H1 (cell line): ENCODE measurements at regions not wholly inside any gene's neighbourhood (a gene's known extent, or its start where the extent isn't known, plus 50 kb on each side); places are given as distances from the start of the nearest gene placed in this dataset.
"Not testable (repeated sequence)": the region's sequence is repeated elsewhere in the genome, so short reads cannot be mapped to it uniquely, and the experiment has no call there.

ENCODE experiments used
- CTCF ChIA-PET: fragments of 300-600 bp; sonication (Branson Sonifier 250); formaldehyde crosslinking; loops from one replicate; lab custom pipeline; 2021; ENCODE audit not compliant: partially characterized antibody; lab: Charles Lee
- POLR2A ChIA-PET: fragments of 300-600 bp; sonication (Branson Sonifier 250); formaldehyde crosslinking; loops from one replicate; lab custom pipeline; 2021; ENCODE audit warnings: inconsistent platforms; ENCODE audit not compliant: partially characterized antibody; lab: Charles Lee
- DNase-seq, 2 experiments: peaks; one replicate each; pipeline versions ENCODE4 v3.0.0 to v3.0.0-alpha.2; 2010 to 2022; ENCODE audit warnings: low spot score in 2 of 2, low read depth in 1 of 2, mixed read lengths in 1 of 2
- FAIRE-seq: peaks from 2 replicates; lab custom pipeline; 2011; peaks lifted over from hg19 to GRCh38; lab: Jason Lieb, UNC
- H2AFZ ChIP-seq: 2 replicates; pipeline ENCODE4 v1.8.1; 2012; ENCODE audit warnings: low read length, inconsistent platforms
- H2AK5ac ChIP-seq: 2 replicates; pipeline ENCODE4 v1.6.1; 2013; ENCODE audit warnings: low read depth, low read length
- H2BK120ac ChIP-seq: replicated peaks from 2 replicates; pipeline ENCODE3; 2013; ENCODE audit warnings: low read depth, low read length, inconsistent platforms
- H2BK12ac ChIP-seq: 2 replicates; pipeline ENCODE4 v1.6.1; 2013; ENCODE audit warnings: low read depth, low read length
- H2BK15ac ChIP-seq: 2 replicates; pipeline ENCODE4 v1.6.1; 2013; ENCODE audit warnings: low read length
- H2BK20ac ChIP-seq: 2 replicates; pipeline ENCODE4 v1.6.1; 2013; ENCODE audit warnings: low read length
- H2BK5ac ChIP-seq: 2 replicates; pipeline ENCODE4 v1.6.1; 2013; ENCODE audit warnings: low read depth, low read length
- H3K14ac ChIP-seq: 2 replicates; pipeline ENCODE4 v1.6.1; 2013; ENCODE audit warnings: inconsistent platforms; ENCODE audit not compliant: insufficient read length
- H3K18ac ChIP-seq: 2 replicates; pipeline ENCODE4 v1.6.1; 2013; ENCODE audit warnings: low read length; ENCODE audit errors: extremely low read depth
- H3K23ac ChIP-seq: 2 replicates; pipeline ENCODE4 v1.6.1; 2013; ENCODE audit warnings: inconsistent platforms; ENCODE audit not compliant: insufficient read length
- H3K23me2 ChIP-seq: 2 replicates; pipeline ENCODE4 v1.6.1; 2013; ENCODE audit warnings: low read depth, low read length
- H3K27ac ChIP-seq: 2 replicates; pipeline ENCODE4 v1.6.1; 2011; ENCODE audit warnings: low read depth, low read length, inconsistent platforms
- H3K27me3 ChIP-seq, 4 experiments: replicated peaks in 1 of 4; 1 replicate in 1 of 4; 2 replicates in 3 of 4; pipeline versions ENCODE4 v1.6.1 to v1.8.1; 2011 to 2013; ENCODE audit warnings: low read length in 3 of 4, mild to moderate bottlenecking in 3 of 4, inconsistent platforms in 2 of 4, mixed read lengths in 2 of 4, moderate library complexity in 1 of 4; ENCODE audit not compliant: control insufficient read depth in 3 of 4, insufficient read depth in 3 of 4; ENCODE audit errors: extremely low read depth in 1 of 4
- H3K36me3 ChIP-seq, 4 experiments: 2 replicates each; pipeline versions ENCODE4 v1.6.1 to v1.8.1; 2011 to 2013; ENCODE audit warnings: mild to moderate bottlenecking in 4 of 4, low read length in 3 of 4, moderate library complexity in 2 of 4, control low read depth in 1 of 4, inconsistent platforms in 1 of 4; ENCODE audit not compliant: insufficient read depth in 4 of 4, control insufficient read depth in 2 of 4
- H3K4ac ChIP-seq: replicated peaks from 2 replicates; pipeline ENCODE3; 2013; ENCODE audit warnings: low read length, low read depth, mixed read lengths, inconsistent platforms; ENCODE audit not compliant: insufficient read length
- H3K4me1 ChIP-seq, 4 experiments: replicated peaks in 1 of 4; 1 replicate in 1 of 4; 2 replicates in 3 of 4; pipeline versions ENCODE4 v1.6.1 to v1.8.1; 2011 to 2013; ENCODE audit warnings: low read length in 3 of 4, inconsistent platforms in 2 of 4, mixed read lengths in 1 of 4; ENCODE audit not compliant: insufficient read depth in 4 of 4, control insufficient read depth in 3 of 4
- H3K4me2 ChIP-seq, 2 experiments: 2 replicates each; pipeline versions ENCODE4 v1.6.1 to v1.8.1; 2011 to 2013; ENCODE audit warnings: low read depth in 2 of 2, low read length in 2 of 2, control low read depth in 1 of 2, inconsistent platforms in 1 of 2, mild to moderate bottlenecking in 1 of 2; ENCODE audit not compliant: insufficient read depth in 1 of 2
- H3K4me3 ChIP-seq, 4 experiments: fragments of 200-600, 300-600 bp in 1 of 4; sonication (generic), shearing (Covaris generic), sonication (Bioruptor Twin) in 1 of 4; 2 replicates each; pipeline versions ENCODE4 v1.5.1 to v1.8.1; 2011 to 2016; ENCODE audit warnings: low read length in 4 of 4, low read depth in 3 of 4, control low read depth in 2 of 4, inconsistent platforms in 2 of 4, mild to moderate bottlenecking in 2 of 4, mixed read lengths in 1 of 4, moderate library complexity in 1 of 4; ENCODE audit not compliant: insufficient read depth in 2 of 4; ENCODE audit errors: extremely low read depth in 1 of 4
- H3K56ac ChIP-seq: replicated peaks from 2 replicates; pipeline ENCODE3; 2013; ENCODE audit warnings: low read depth, mild to moderate bottlenecking, mixed read lengths, low read length, inconsistent platforms; ENCODE audit not compliant: insufficient read length
- H3K79me1 ChIP-seq: 2 replicates; pipeline ENCODE4 v1.6.1; 2013; ENCODE audit warnings: low read depth, low read length, control low read depth
- H3K79me2 ChIP-seq, 2 experiments: 2 replicates each; pipeline versions ENCODE4 v1.6.1 to v1.8.1; 2012 to 2013; ENCODE audit warnings: low read length in 2 of 2, mild to moderate bottlenecking in 2 of 2, inconsistent platforms in 1 of 2; ENCODE audit not compliant: insufficient read depth in 2 of 2, control insufficient read depth in 1 of 2
- H3K9ac ChIP-seq, 4 experiments: replicated peaks in 1 of 4; 1 replicate in 1 of 4; 2 replicates in 3 of 4; pipeline versions ENCODE4 v1.6.1 to v1.8.1; 2011 to 2013; ENCODE audit warnings: low read depth in 3 of 4, low read length in 3 of 4, control low read depth in 2 of 4, mild to moderate bottlenecking in 2 of 4, moderate library complexity in 2 of 4, inconsistent platforms in 1 of 4; ENCODE audit errors: extremely low read depth in 1 of 4
- H3K9me3 ChIP-seq, 2 experiments: 2 replicates each; pipeline versions ENCODE4 v1.6.1 to v1.8.1; 2012 to 2013; ENCODE audit warnings: mild to moderate bottlenecking in 2 of 2, moderate library complexity in 2 of 2, control low read depth in 1 of 2, inconsistent platforms in 1 of 2, low read depth in 1 of 2, low read length in 1 of 2, mixed read lengths in 1 of 2; ENCODE audit not compliant: insufficient read depth in 2 of 2
- H4K20me1 ChIP-seq, 2 experiments: replicated peaks in 1 of 2; 2 replicates each; pipeline versions ENCODE3 to v1.8.1; 2011 to 2013; ENCODE audit warnings: inconsistent platforms in 2 of 2, low read length in 2 of 2, mild to moderate bottlenecking in 1 of 2; ENCODE audit not compliant: insufficient read depth in 2 of 2, control insufficient read depth in 1 of 2
- H4K5ac ChIP-seq: 2 replicates; pipeline ENCODE4 v1.6.1; 2013; ENCODE audit warnings: low read length, low read depth, mixed read lengths, inconsistent platforms; ENCODE audit not compliant: insufficient read length
- H4K8ac ChIP-seq: 2 replicates; pipeline ENCODE4 v1.8.0; 2013; ENCODE audit warnings: mild to moderate bottlenecking, moderate library complexity, low read length, inconsistent platforms; ENCODE audit not compliant: insufficient read depth; ENCODE audit errors: extremely low read depth
- H4K91ac ChIP-seq: replicated peaks from 2 replicates; pipeline ENCODE3; 2013; ENCODE audit warnings: low read length, mixed read lengths, inconsistent platforms; ENCODE audit not compliant: insufficient read length
- WGBS, 2 experiments: shearing (Covaris generic) in 1 of 2; methylation state at CpG; one replicate each; pipeline versions ENCODE4 v1.1.6 to v1.1.7; 2013 to 2015; ENCODE audit warnings: low lambda C conversion rate in 2 of 2, mixed read lengths in 2 of 2, inconsistent platforms in 1 of 2, low coverage in 1 of 2, missing lambda C conversion rate in 1 of 2; ENCODE audit not compliant: insufficient replicate concordance in 2 of 2, insufficient coverage in 1 of 2, insufficient read length in 1 of 2; ENCODE audit errors: extremely low coverage in 1 of 2, missing lambda C conversion rate in 1 of 2; 5-methylcytosine and 5-hydroxymethylcytosine counted together

DNA sequence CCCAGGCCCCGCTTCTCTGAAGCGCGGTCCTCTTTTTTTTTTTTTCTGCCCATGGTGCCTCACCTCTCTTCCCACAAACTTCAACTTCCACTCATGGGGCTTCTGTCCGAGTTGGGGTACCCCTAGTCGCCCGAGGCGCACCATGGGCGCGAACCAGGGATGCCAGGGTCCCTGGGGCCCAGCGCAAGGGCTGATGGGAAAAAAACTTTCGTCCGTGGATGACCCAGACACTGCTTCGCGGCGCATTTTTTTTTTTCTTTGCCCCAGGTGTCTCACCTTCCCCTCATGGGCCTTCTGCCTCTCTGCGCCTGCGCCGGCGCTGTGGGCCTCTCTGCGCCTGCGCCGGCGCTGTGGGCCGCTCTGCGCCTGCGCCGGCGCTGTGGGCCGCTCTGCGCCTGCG lies 1268.8 kb downstream of the FOXD4L5 start:
- H2BK15ac ChIP-seq, H3K79me2 ChIP-seq, H3K14ac ChIP-seq, H3K18ac ChIP-seq, POLR2A ChIA-PET, H2AK5ac ChIP-seq, H4K5ac ChIP-seq, H3K4me2 ChIP-seq, H3K56ac ChIP-seq, H3K36me3 ChIP-seq, H2AFZ ChIP-seq, H4K20me1 ChIP-seq, CTCF ChIA-PET, H2BK12ac ChIP-seq, H3K9ac ChIP-seq, H2BK120ac ChIP-seq, FAIRE-seq, H3K23me2 ChIP-seq, H3K4ac ChIP-seq, H3K4me1 ChIP-seq, H4K91ac ChIP-seq, H2BK20ac ChIP-seq, H3K27ac ChIP-seq, H3K79me1 ChIP-seq, H3K4me3 ChIP-seq, H3K23ac ChIP-seq, DNase-seq, H4K8ac ChIP-seq, H3K27me3 ChIP-seq, H2BK5ac ChIP-seq: not testable (repeated sequence)
- peaks cover 4 to 65% of the 10 kb centered on the region in 2 experiments; a peak in 3 of 4 replicates for H3K9me3 ChIP-seq
- 80% methylated on average over 12 of the region's 31 CpGs; no CpG with 5 or more reads in 1 of the 2 experiments for WGBS, 2 experiments
